ENCODE measurements at regions not wholly inside any gene's neighbourhood (a gene's known extent, or its start where the extent isn't known, plus 50 kb on each side); places are given as distances from the start of the nearest gene placed in this dataset.

- DNase-seq: no peak
Observed at GRCh38 chr18:54020156-54020745, 204.2 kb downstream of the MBD2 start.

- no peak for DNase-seq
Observed at GRCh38 chr18:54019641-54020040, 204.8 kb downstream of the MBD2 start.

GRCh38 chr18:54013452-54013851, 211.0 kb downstream of the MBD2 start:
- no peak for DNase-seq

DNA sequence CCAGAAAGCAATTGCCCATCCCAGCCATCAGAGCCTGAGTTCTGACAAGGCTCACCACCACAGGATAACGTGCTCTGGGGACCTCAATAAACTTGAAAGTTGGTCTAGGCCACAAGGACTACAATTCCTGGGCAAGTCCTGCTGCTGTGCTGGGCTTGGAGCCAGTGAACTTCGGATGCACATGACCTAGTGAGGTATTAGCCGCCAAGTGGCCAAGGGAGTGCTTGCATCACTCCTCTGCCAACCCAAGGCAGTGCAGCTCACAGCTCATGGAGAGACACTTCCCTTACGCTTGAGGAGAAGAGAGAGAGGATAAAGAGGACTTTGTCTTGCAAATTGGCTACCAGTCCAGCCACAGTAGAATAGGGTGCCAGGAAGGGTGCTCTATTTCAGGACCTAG, 219.6 kb downstream of the MBD2 start:
- DNase-seq: no peak

DNA sequence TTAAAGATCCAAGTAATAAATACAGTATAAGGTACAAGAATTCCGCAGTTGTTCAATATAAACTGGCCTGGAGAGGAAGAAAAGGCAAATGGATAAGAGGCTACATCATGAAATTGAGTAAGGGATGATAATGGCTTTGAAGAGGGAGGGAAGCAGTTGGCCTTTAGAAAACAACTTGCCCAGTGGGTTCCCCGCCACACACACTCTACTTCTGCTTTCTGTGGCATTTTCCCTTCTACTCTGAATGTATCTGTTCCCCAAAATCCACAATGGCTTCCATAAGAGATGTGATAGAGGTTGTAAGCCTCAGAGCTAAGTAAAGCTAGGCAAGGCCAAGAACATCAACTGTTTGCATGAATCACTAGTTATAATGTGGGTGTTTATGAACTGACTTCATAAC, 221.3 kb downstream of the MBD2 start:
- DNase-seq: no peak

DNA sequence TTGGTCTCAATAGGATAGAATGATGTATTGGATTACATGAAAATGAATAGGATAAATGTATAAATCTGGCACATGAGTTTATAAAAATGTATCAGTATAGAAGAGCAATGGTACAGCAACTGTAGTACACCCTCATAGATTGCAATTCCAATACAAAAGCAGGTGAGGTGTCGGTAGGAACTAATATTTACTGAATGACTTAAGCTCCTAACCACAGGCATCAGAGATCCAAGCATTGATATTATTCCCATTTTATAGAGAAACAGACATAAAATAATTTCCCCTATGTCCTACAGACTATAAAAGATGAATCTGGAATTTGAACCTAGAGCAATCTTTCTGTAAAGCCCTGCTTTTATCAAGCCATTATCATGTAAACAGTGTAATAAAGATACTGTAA, 227.4 kb downstream of the MBD2 start:
- no peak for DNase-seq

GRCh38 chr18:53994016-53994415, 230.5 kb downstream of the MBD2 start:
- DNase-seq: no peak

DNA sequence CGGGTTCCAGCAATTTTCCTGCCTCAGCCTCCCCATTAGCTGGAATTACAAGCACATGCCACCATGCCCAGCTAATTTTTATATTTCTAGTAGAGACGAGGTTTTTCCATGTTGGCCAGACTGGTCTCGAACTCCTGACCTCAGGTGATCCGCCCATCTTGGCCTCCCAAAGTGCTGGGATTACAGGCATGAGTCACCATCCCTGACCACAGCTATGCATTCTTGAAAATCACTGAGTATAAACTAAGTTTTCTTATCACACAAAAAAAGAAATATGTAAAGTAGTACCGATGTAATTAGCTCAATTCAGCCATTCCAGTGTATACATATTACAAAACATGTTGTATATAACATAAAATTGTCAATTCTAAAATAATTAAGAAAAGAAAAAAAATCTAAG, 232.7 kb downstream of the MBD2 start:
- peak; percentile 7 for DNase-seq

- no peak for DNase-seq
Observed at GRCh38 chr18:53991202-53991601, 233.3 kb downstream of the MBD2 start.

DNA sequence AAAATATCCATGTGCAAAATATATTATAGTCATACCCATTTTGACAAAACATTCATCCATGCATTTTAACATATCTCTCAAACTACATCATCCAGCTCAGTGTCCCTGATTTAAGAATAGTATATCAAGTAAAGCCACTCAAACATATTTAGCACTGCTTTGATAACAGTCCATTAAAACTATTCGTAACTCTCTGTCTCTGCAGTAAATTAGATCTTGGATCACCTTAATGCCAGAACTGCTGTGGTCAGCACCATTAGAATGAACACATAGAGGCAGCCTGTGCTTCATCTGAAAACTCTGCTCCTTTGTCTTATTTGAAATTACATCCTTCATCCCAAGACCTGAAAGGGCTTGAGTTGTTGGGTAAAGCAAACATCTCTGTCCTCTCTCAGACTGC, 234.0 kb downstream of the MBD2 start:
- DNase-seq: no peak

- DNase-seq: no peak
Observed at GRCh38 chr18:53984021-53984420, 240.4 kb downstream of the MBD2 start.

GRCh38 chr18:53971331-53971730, 253.1 kb downstream of the MBD2 start:
- no peak for DNase-seq

DNA sequence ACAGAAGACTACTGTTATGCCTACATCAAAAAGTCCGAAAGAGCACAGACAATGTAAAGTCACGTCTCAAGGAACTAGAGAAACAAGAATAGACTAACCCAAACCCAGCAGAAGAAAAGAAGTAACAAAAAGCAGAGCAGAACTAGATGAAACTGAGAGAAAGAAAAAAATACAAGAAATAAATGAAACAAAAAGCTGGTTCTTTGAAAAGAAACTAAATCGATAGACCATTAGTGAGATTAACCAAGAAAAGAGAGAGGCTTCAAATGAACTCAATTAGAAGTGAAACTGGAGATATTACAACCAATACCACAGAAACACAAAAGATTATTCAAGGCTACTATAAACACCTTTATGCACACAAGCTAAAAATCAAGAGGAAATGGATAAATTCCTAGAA, 271.8 kb downstream of the MBD2 start:
- DNase-seq: no peak

DNA sequence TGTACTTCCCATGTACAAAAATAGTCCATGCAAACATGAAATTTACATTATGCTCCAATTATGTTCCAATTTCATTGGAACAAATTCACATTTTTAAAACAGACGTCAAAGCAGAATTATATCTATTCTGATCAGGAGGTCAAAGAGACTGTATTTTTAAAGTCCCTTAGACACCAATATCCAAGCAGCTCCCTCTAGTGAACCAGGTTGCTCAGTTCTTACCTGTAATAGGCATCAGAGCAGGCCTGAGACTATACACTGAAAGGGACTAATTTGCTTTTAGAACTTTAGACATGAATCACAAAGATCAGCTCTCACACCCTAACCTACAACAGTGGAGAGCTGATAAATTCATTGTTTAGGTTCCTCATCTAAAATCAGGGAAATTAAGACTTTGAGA, 273.9 kb downstream of the MBD2 start:
- DNase-seq: no peak

GRCh38 chr18:53948991-53949390, 275.5 kb downstream of the MBD2 start:
- DNase-seq: no peak

DNA sequence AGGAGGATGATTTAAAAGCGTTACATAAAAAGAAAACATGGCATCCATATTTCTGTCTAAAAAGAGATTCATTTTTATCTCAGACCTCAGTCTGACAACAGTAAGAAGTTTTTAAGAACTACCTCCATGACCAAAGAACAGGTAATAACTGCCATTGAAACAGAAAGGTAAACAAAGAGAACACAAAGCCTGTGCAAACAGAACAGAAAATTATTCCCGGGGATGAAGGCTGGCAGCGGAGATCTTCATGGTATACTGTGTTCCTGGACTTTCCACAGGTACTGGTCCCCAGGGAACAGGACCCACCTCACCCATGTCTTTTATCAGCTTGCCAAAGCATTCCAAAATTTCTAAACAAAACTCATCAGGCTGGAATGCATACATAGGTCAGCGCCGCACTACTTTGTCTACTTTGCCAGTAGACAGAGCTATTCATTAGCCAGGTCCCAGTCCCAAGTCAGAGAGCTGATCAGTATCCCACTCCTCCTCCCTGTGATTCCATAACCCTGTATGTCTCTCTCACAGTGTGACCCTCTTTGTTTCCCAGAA, 277.3 kb downstream of the MBD2 start:
- DNase-seq: no peak

GRCh38 chr18:53946594-53946993, 277.9 kb downstream of the MBD2 start:
- DNase-seq: no peak

- DNase-seq: peak; percentile 12
Observed at GRCh38 chr18:53944721-53945120, 279.7 kb downstream of the MBD2 start.

GRCh38 chr18:53943326-53943860, 281.1 kb downstream of the MBD2 start:
- no peak for DNase-seq

DNA sequence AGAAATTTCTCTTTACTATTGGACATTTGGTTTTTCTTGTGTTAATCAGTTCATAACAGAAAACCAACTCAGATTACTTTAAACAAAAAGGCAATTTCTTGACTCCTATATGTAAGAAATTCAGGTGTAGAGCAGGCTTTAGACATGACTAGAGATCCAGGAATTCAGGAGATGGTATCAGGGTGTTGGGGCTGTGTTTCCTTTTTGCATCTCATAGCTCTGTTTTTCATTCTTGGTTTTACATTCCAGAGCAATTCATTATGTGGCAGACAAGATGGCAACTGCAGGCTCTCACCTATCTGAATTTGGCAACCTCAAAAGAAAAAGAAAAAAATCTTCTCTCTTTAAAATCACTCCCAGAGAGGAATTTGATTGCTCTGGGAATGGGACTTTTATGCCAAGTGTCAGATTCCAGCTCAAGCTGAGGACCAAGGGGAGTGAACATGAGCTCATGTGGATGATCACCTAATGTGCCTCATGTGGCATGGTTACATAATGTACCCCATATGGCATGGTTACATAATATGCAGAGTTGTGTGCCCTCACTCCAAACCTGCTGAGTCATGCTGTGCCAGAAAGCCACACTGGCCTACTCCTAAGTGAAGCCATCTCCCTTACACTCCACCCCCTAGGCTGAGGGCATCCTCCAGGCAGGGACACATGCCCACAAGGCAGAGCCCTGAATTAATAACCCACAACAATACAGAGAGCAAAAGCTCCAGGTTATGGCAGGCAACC, 282.7 kb downstream of the MBD2 start:
- DNase-seq: no peak

GRCh38 chr18:53937037-53937436, 287.4 kb downstream of the MBD2 start:
- peak; percentile 12 for DNase-seq

DNA sequence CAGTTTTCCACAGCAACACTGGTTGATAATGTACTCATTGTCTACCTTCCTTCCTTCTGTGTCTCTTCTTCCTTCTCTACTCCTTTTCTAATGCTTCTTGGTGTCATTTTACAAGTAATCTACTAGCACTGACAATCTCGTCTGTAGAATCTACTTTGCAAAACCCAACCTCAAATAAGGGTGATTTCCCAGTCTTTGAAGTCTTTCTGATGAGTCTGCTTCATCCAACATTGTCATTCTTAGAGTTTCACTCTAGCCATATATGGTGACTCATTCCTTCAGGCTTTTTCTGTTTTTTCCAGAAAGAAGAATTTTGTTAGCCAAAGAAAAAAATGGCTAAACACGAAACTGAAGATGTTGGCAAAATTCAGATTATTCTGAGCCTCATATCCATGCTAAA, 288.7 kb downstream of the MBD2 start:
- no peak for DNase-seq

DNA sequence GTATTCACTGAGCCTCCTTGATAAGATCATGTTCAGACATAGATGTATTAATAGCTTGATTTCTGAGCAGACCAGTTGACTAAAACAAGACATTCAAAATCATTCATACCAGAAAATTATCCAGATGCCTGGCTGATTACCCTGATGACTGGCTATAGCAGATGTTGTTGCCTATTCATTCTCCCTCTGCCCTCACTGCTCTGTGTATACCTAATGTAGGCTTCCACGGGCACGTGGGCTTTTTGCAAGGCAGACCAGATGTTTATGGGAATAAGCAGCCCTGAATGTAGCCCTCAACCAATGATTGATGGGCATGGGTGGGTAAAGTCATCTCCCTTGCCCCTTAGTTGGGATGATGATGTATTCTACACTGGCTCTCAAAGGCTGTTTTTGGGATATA, 289.1 kb downstream of the MBD2 start:
- no peak for DNase-seq

GRCh38 chr18:53920312-53921075, 304.0 kb downstream of the MBD2 start:
- no peak for DNase-seq

Data from OCI-M1 (cell line).